ENCODE measurements at regions not wholly inside any gene's neighbourhood (a gene's known extent, or its start where the extent isn't known, plus 50 kb on each side); places are given as distances from the start of the nearest gene placed in this dataset.

- no peak for TF ChIP-seq YY1 (IDR thresholded peaks at IDR 0.05; ENCODE audit: low read depth, low read length)
These were observed 610.1 kb downstream of the PCDH19 start (continued) for GRCh38 chrX:99800016-99800415.

GRCh38 chrX:99798936-99799335 lies 611.1 kb downstream of the PCDH19 start:
- H3K79me1 ChIP-seq (ENCODE audit: low read depth, low read length): no peaks in the 10 kb centered on the region
- no peaks in the 10 kb centered on the region for H3K36me3 ChIP-seq (ENCODE audit: control insufficient read depth in 2 of 4, insufficient read depth in 4 of 4, low read length in 3 of 4)
- no peaks in the 10 kb centered on the region for H3K79me2 ChIP-seq (ENCODE audit: control insufficient read depth in 1 of 2, insufficient read depth in 2 of 2, low read length in 2 of 2)
- TF ChIP-seq NRF1 (IDR thresholded peaks at IDR 0.05; ENCODE audit: low read depth, low read length) (no peak), NANOG (IDR thresholded peaks at IDR 0.05; ENCODE audit: insufficient read depth, low read depth, low read length, poor library complexity, severe bottlenecking) (no peak), KDM4A (IDR thresholded peaks at IDR 0.05; ENCODE audit: low read depth, low read length, severe bottlenecking) (no peak), E2F6 (IDR thresholded peaks at IDR 0.05) (no peak), RXRA (IDR thresholded peaks at IDR 0.05; ENCODE audit: insufficient read depth, low read depth, low read length) (no peak), TCF12 (IDR thresholded peaks at IDR 0.05; ENCODE audit: low read depth, low read length) (no peak), KDM1A (IDR thresholded peaks at IDR 0.05; ENCODE audit: borderline replicate concordance, low read length) (no peak), HDAC6 (IDR thresholded peaks at IDR 0.05; ENCODE audit: low read depth, low read length) (no peak)
- H2BK15ac ChIP-seq (ENCODE audit: low read length): no peak overlapping the region
- H3K27ac ChIP-seq (ENCODE audit: low read depth, low read length): no peak overlapping the region
- no peak overlapping the region for H3K18ac ChIP-seq (ENCODE audit: extremely low read depth, low read length)
- H3K4ac ChIP-seq (replicated peaks; ENCODE audit: insufficient read length, low read depth, low read length): no peak overlapping the region
- no peak overlapping the region for H2BK120ac ChIP-seq (replicated peaks; ENCODE audit: low read depth, low read length)
- no peak overlapping the region for H3K56ac ChIP-seq (replicated peaks; ENCODE audit: insufficient read length, low read depth, low read length)
- no peak overlapping the region for H3K4me2 ChIP-seq (ENCODE audit: insufficient read depth in 1 of 2, low read depth in 2 of 2, low read length in 2 of 2)
- H3K14ac ChIP-seq (ENCODE audit: insufficient read length): no peak overlapping the region
- H3K27me3 ChIP-seq (replicated peaks in 1 of 4; ENCODE audit: control insufficient read depth in 3 of 4, extremely low read depth in 1 of 4, insufficient read depth in 3 of 4, low read length in 3 of 4): no peaks in the 10 kb centered on the region
- H4K91ac ChIP-seq (replicated peaks; ENCODE audit: insufficient read length, low read length): no peak overlapping the region
- no peak overlapping the region for H3K4me3 ChIP-seq (ENCODE audit: extremely low read depth in 1 of 4, insufficient read depth in 2 of 4, low read depth in 3 of 4, low read length in 4 of 4)
- no peak overlapping the region for H2AFZ ChIP-seq (ENCODE audit: low read length)
- no peak overlapping the region for H4K8ac ChIP-seq (ENCODE audit: extremely low read depth, insufficient read depth, low read length)
- DNase-seq (ENCODE audit: low read depth in 1 of 2, low spot score in 2 of 2) (no peak), FAIRE-seq (no peak)
- H2BK12ac ChIP-seq (ENCODE audit: low read depth, low read length): no peak overlapping the region
- ChIA-PET CTCF (ENCODE audit: partially characterized antibody) (no interaction called here), POLR2A (ENCODE audit: partially characterized antibody) (no interaction called here)
- no peaks in the 10 kb centered on the region for H4K20me1 ChIP-seq (replicated peaks in 1 of 2; ENCODE audit: control insufficient read depth in 1 of 2, insufficient read depth in 2 of 2, low read length in 2 of 2)
- peaks cover 9 to 17% of the 10 kb centered on the region in 2 experiments; a peak in 2 of 4 replicates for H3K9me3 ChIP-seq (ENCODE audit: insufficient read depth in 2 of 2, low read depth in 1 of 2, low read length in 1 of 2)
- H3K23ac ChIP-seq (ENCODE audit: insufficient read length): no peak overlapping the region
- H2BK20ac ChIP-seq (ENCODE audit: low read length): no peak overlapping the region
- H2AK5ac ChIP-seq (ENCODE audit: low read depth, low read length): no peak overlapping the region
- H2BK5ac ChIP-seq (ENCODE audit: low read depth, low read length): no peak overlapping the region
- no peak overlapping the region for H3K9ac ChIP-seq (replicated peaks in 1 of 4; ENCODE audit: extremely low read depth in 1 of 4, low read depth in 3 of 4, low read length in 3 of 4)
- no peak overlapping the region for H4K5ac ChIP-seq (ENCODE audit: insufficient read length, low read depth, low read length)
- no peaks in the 10 kb centered on the region for H3K4me1 ChIP-seq (replicated peaks in 1 of 4; ENCODE audit: control insufficient read depth in 3 of 4, insufficient read depth in 4 of 4, low read length in 3 of 4)
- H3K23me2 ChIP-seq (ENCODE audit: low read depth, low read length): no peaks in the 10 kb centered on the region
- WGBS, 2 experiments (ENCODE audit: extremely low coverage in 1 of 2, insufficient coverage in 1 of 2, insufficient read length in 1 of 2, insufficient replicate concordance in 2 of 2, low coverage in 1 of 2, low lambda C conversion rate in 2 of 2, missing lambda C conversion rate in 1 of 2): 79% methylated on average over 2 of the region's 3 CpGs; no CpG with 5 or more reads in 1 of the 2 experiments

Measured in H1 (cell line).